Peyer's patch (tissue), 4 donors: ENCODE measurements at regions not wholly inside any gene's neighbourhood (a gene's known extent, or its start where the extent isn't known, plus 50 kb on each side); places are given as distances from the start of the nearest gene placed in this dataset.

Experiments used
- CTCF ChIP-seq, 6 experiments: fragments of 450-650 bp in 4 of 6; fragments of 200-600 bp in 2 of 6; sonication (generic) in 1 of 6; IDR thresholded peaks; one replicate each; pipeline ENCODE4 v1.5.1; 2017 to 2019; ENCODE audit warnings: antibody characterized with exemption in 6 of 6, mild to moderate bottlenecking in 3 of 6, moderate library complexity in 1 of 6
- POLR2A ChIP-seq, 2 donors: fragments of 450-650 bp; IDR thresholded peaks; one replicate each; pipeline ENCODE4 v1.5.1; 2017; ENCODE audit warnings: antibody characterized with exemption in 2 of 2, mild to moderate bottlenecking in 2 of 2, moderate library complexity in 2 of 2

- TF ChIP-seq CTCF (IDR thresholded peaks at IDR 0.05) (no peak), POLR2A (IDR thresholded peaks at IDR 0.05) (no peak)
Measured at GRCh38 chr7:85529831-85530230, 343.0 kb upstream of the SEMA3D start.
